DND-41 (cell line): ENCODE measurements at regions not wholly inside any gene's neighbourhood (a gene's known extent, or its start where the extent isn't known, plus 50 kb on each side); places are given as distances from the start of the nearest gene placed in this dataset.
"Not testable (repeated sequence)": the region's sequence is repeated elsewhere in the genome, so short reads cannot be mapped to it uniquely, and the experiment has no call there.

Experiments used
- ATAC-seq: fragments of 200-7000 bp; cut with Tn5 transposase; 3 replicates; pipeline ENCODE4 v1.9.1; 2021; ENCODE audit warnings: low read depth; ENCODE audit not compliant: insufficient read depth
- DNase-seq: peaks from one replicate; pipeline ENCODE4 v3.0.0-alpha.2; 2020
- H2AFZ ChIP-seq: 2 replicates; pipeline ENCODE4 v1.6.0; 2012; ENCODE audit warnings: low read depth, low read length
- H3K27ac ChIP-seq: 2 replicates; pipeline ENCODE4 v1.5.1; 2012; ENCODE audit warnings: low read length, inconsistent platforms
- H3K27me3 ChIP-seq: fragments of 200-600 bp; sonication (generic); 2 replicates; pipeline ENCODE4 v1.6.0; 2012; ENCODE audit warnings: low read length, mild to moderate bottlenecking, inconsistent platforms; ENCODE audit not compliant: insufficient read depth, poor library complexity
- H3K36me3 ChIP-seq: 2 replicates; pipeline ENCODE4 v1.5.1; 2012; ENCODE audit warnings: low read length, inconsistent platforms; ENCODE audit not compliant: insufficient read depth
- H3K4me1 ChIP-seq: 2 replicates; pipeline ENCODE4 v1.5.1; 2012; ENCODE audit warnings: mild to moderate bottlenecking, low read length; ENCODE audit not compliant: insufficient read depth
- H3K4me2 ChIP-seq: 2 replicates; pipeline ENCODE4 v1.6.0; 2012; ENCODE audit warnings: mild to moderate bottlenecking, moderate library complexity, low read length, inconsistent platforms; ENCODE audit not compliant: insufficient read depth
- H3K4me3 ChIP-seq, 2 experiments: fragments of 200-600 bp in 1 of 2; shearing (Covaris generic) in 1 of 2; 2 replicates each; pipeline ENCODE4 v1.5.1; 2012 to 2016; ENCODE audit warnings: inconsistent platforms in 2 of 2, low read length in 2 of 2, mild to moderate bottlenecking in 2 of 2, low read depth in 1 of 2, moderate library complexity in 1 of 2
- H3K79me2 ChIP-seq: 2 replicates; pipeline ENCODE4 v1.6.0; 2012; ENCODE audit warnings: low read length, inconsistent platforms; ENCODE audit not compliant: insufficient read depth
- H3K9ac ChIP-seq: 2 replicates; pipeline ENCODE4 v1.6.0; 2012; ENCODE audit warnings: low read depth, mild to moderate bottlenecking, inconsistent platforms, low read length, moderate library complexity
- H3K9me3 ChIP-seq: 2 replicates; pipeline ENCODE4 v1.5.1; 2012; ENCODE audit warnings: low read length, moderate library complexity, mild to moderate bottlenecking, inconsistent platforms; ENCODE audit not compliant: insufficient read depth, severe bottlenecking
- H4K20me1 ChIP-seq: 2 replicates; pipeline ENCODE4 v1.6.0; 2012; ENCODE audit warnings: low read length; ENCODE audit not compliant: insufficient read depth
- CTCF ChIP-seq: IDR thresholded peaks from 2 replicates; pipeline ENCODE4 v1.5.1; 2012; ENCODE audit warnings: borderline replicate concordance, low read length, moderate library complexity, mild to moderate bottlenecking; ENCODE audit not compliant: poor library complexity, severe bottlenecking; ENCODE audit errors: extremely low read depth
- EZH2 ChIP-seq: IDR thresholded peaks from 3 replicates; pipeline ENCODE4 v1.6.1; 2012; ENCODE audit warnings: borderline replicate concordance, low read depth, mild to moderate bottlenecking, moderate library complexity, low read length, inconsistent platforms; ENCODE audit not compliant: severe bottlenecking

GRCh38 chr16:35598696-35599332, 2139.4 kb downstream of the TP53TG3F start:
- Histone ChIP-seq H3K9me3 (no peaks in the 10 kb centered on the region), H3K4me2 (peak overlapping the region; percentile 13; the same call in 1 of the 2 replicates), H3K79me2 (no peaks in the 10 kb centered on the region), H3K4me3 (no peak overlapping the region; a peak in 1 of 4 replicates), H3K36me3 (no peaks in the 10 kb centered on the region), H3K9ac (no peak overlapping the region), H3K4me1 (peaks cover 11% of the 10 kb centered on the region), H3K27ac (peak overlapping the region; percentile 7; the same call in 1 of the 2 replicates), H3K27me3 (no peaks in the 10 kb centered on the region), H4K20me1 (no peaks in the 10 kb centered on the region), H2AFZ (peak overlapping the region; percentile 28)
- peak; percentile 71 for ATAC-seq
- TF ChIP-seq EZH2 (no peak), CTCF (no peak)
- DNase-seq = peak; percentile 41

DNA sequence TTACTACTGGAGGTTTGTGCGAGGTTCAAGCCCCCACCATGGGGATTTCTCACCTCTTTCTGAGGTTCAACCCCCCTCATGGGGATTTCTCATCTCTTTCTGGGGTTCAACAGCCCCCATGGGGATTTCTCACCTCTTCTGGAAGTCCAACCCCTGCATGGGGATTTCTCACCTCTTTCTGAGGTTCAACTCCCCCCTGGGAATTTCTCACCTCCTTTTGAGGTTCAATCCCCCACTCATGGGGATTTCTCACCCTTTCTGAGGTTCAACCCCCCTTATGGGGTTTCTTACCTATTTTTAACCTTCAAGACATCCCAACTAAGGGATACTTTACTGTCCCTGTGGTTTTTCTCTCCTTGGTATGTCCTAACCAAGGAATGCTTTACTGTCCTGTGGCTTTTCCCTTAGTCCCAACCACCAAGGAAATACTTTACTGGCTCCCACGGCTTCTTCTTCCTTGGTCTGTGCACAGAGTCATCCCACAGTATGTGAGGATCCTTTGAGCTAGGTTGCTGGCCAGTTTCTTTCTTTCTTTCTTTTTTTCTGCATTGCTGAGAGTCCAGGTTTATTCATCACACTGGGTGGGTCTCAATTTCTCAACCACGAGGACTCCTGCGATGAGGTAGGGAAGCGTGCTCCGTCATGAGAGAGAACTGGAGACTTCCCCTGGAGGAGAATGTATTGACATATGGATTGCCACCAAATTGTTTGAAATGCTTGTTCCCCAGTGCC, 2140.2 kb downstream of the TP53TG3F start:
- Histone ChIP-seq H3K27me3 (no peaks in the 10 kb centered on the region), H3K27ac (peak overlapping the region; percentile 7; the same call in 1 of the 2 replicates), H4K20me1 (no peaks in the 10 kb centered on the region), H3K4me1 (peaks cover 11% of the 10 kb centered on the region), H3K79me2 (no peaks in the 10 kb centered on the region), H3K4me3 (no peak overlapping the region), H3K4me2 (no peak overlapping the region), H3K36me3 (no peaks in the 10 kb centered on the region), H3K9ac (no peak overlapping the region), H2AFZ (peak overlapping the region; percentile 28), H3K9me3 (no peaks in the 10 kb centered on the region)
- no peak for DNase-seq
- ATAC-seq = no peak
- TF ChIP-seq CTCF (no peak), EZH2 (no peak)

GRCh38 chr16:35600161-35600555, 2140.7 kb downstream of the TP53TG3F start:
- not testable (repeated sequence) for H2AFZ ChIP-seq, H3K9me3 ChIP-seq, H3K36me3 ChIP-seq, H4K20me1 ChIP-seq, ATAC-seq, H3K79me2 ChIP-seq, H3K27ac ChIP-seq, H3K27me3 ChIP-seq, DNase-seq, H3K4me3 ChIP-seq, H3K9ac ChIP-seq, H3K4me2 ChIP-seq
- H3K4me1 ChIP-seq = peaks cover 11% of the 10 kb centered on the region

DNA sequence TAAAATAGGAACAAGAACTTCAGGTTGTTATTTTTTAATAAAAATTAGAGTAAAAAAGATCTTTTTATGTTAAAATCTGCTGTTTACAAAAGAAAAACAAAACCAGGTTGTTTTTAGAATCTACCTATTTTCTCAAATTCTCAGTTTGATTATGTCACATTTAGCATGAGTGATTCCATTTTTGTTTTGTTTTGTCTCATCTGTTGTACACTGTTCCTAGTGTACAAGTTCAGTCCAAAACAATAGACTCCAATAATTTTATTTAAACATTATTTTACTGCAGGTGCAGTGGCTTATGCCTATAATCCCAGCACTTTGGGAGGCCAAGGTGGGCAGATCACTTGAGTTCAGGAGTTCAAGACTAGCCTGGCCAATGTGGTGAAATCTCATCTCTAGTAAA, 2142.7 kb downstream of the TP53TG3F start:
- no peak overlapping the region for H3K4me2 ChIP-seq
- peaks cover 11% of the 10 kb centered on the region for H3K4me1 ChIP-seq
- H3K36me3 ChIP-seq = no peaks in the 10 kb centered on the region
- H3K27ac ChIP-seq = no peak overlapping the region
- H4K20me1 ChIP-seq = no peaks in the 10 kb centered on the region
- H3K9ac ChIP-seq = no peak overlapping the region
- no peak overlapping the region for H2AFZ ChIP-seq
- H3K9me3 ChIP-seq = no peaks in the 10 kb centered on the region
- TF ChIP-seq EZH2 (no peak), CTCF (no peak)
- ATAC-seq = no peak
- DNase-seq = no peak
- H3K79me2 ChIP-seq = no peaks in the 10 kb centered on the region
- H3K27me3 ChIP-seq = no peaks in the 10 kb centered on the region
- H3K4me3 ChIP-seq = no peak overlapping the region

GRCh38 chr16:35603371-35603770, 2144.0 kb downstream of the TP53TG3F start:
- H3K27ac ChIP-seq, H4K20me1 ChIP-seq, H3K4me3 ChIP-seq, DNase-seq, H3K27me3 ChIP-seq, H3K9ac ChIP-seq, H3K9me3 ChIP-seq, H2AFZ ChIP-seq, H3K4me2 ChIP-seq, H3K36me3 ChIP-seq, H3K79me2 ChIP-seq, ATAC-seq: not testable (repeated sequence)
- H3K4me1 ChIP-seq = peaks cover 11% of the 10 kb centered on the region
